ENCODE measurements at regions not wholly inside any gene's neighbourhood (a gene's known extent, or its start where the extent isn't known, plus 50 kb on each side); places are given as distances from the start of the nearest gene placed in this dataset.

DNA sequence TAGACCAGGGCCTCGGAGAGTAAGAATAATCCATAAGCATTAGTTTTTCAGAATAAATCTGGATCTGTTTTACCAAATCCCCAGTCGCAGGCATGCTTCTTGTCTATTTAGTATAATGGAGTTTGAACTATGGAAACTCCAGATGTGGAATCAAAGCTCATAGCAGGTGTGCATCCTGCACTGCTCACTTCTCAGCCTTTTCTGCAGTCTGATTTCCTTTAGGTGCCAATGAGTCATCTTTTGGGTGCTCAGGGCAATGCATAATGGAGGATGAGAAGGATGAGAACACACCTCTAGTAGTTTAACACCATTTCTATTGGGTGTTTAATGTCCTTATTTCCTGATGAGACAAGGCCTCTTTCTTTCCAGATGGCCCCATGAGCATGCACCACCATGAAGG is 961.2 kb downstream of the TMEM121 start:
- peaks cover 33% of the 10 kb centered on the region for H3K27me3 ChIP-seq (ENCODE audit: low read depth)

DNA sequence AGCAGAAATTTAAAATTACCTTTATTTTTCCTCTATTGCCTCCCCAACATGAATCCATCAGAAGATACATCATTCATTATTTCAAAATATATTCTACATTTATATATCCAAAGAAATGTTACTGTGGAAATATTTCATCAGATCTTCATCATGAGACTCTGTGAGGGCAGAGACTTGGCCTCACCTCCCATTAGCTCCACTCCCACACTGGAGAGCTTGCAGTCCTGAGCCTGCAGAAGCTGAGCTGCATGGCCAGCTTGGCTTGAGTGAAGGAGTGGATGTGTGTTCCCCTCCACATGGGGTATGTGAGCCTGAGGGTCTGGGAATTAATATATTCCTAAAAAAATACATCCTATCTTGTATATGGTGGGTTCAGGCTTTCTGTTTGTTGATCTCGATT is 961.9 kb downstream of the TMEM121 start:
- no peak for DNase-seq
- TF ChIP-seq, protein P1, sequence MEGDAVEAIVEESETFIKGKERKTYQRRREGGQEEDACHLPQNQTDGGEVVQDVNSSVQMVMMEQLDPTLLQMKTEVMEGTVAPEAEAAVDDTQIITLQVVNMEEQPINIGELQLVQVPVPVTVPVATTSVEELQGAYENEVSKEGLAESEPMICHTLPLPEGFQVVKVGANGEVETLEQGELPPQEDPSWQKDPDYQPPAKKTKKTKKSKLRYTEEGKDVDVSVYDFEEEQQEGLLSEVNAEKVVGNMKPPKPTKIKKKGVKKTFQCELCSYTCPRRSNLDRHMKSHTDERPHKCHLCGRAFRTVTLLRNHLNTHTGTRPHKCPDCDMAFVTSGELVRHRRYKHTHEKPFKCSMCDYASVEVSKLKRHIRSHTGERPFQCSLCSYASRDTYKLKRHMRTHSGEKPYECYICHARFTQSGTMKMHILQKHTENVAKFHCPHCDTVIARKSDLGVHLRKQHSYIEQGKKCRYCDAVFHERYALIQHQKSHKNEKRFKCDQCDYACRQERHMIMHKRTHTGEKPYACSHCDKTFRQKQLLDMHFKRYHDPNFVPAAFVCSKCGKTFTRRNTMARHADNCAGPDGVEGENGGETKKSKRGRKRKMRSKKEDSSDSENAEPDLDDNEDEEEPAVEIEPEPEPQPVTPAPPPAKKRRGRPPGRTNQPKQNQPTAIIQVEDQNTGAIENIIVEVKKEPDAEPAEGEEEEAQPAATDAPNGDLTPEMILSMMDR (IDR thresholded peaks at IDR 0.05; ENCODE audit: borderline replicate concordance): no peak

More for the DNA sequence above, 961.2 kb downstream of the TMEM121 start:
- Histone ChIP-seq H3K9me3 (replicated peaks) (peaks cover 4% of the 10 kb centered on the region), H3K4me3 (no peak overlapping the region), H3K4me1 (no peaks in the 10 kb centered on the region), H3K27ac (replicated peaks) (no peak overlapping the region), H3K36me3 (no peaks in the 10 kb centered on the region)
- intact Hi-C loops (cut with micrococcal nuclease): no loop called here
- TF ChIP-seq, protein P1 (IDR thresholded peaks at IDR 0.05; ENCODE audit: borderline replicate concordance): no peak
- no peak for DNase-seq

DNA sequence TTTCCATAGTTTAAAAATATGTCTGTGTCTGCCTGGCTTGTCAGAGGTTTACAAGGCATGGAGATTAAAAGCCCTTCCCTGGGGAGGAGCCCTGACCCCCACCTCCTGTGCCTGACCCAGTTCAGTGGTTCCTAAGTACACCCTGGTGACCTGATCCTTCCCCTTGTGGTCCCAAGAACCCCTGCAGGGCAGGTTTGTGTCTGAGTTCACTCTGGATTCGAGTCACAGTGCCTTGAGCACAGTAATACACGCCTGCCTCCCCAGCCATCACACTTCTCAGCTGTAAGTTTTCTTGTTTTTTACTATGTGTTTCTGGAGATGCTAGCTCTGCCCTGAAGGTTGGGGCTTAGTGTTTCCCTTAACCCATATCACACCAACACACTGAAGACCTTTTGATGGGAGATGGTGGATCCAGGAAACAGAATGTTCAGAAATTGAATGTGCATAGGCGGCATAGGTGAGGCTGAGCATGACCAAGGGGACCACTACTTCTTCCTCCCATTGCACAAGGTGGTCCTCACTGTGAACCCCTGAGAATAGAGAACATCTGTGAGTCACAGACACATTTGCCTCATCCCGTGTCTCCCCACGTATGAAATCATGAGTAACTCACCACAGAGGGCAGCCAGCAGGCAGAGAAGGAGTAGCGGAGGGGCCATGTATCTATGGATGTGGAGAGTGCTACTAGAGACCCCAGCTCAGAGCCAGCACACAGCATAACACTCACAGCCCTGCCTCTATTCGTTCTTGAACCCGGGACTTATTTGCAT is 962.9 kb downstream of the TMEM121 start:
- Histone ChIP-seq H3K27ac (replicated peaks) (no peak overlapping the region), H3K4me3 (no peak overlapping the region), H3K4me1 (no peaks in the 10 kb centered on the region), H3K9me3 (replicated peaks) (peaks cover 8% of the 10 kb centered on the region), H3K27me3 (ENCODE audit: low read depth) (peaks cover 35% of the 10 kb centered on the region), H3K36me3 (no peaks in the 10 kb centered on the region)
- TF ChIP-seq, protein P1 (IDR thresholded peaks at IDR 0.05; ENCODE audit: borderline replicate concordance): no peak
- intact Hi-C loops (cut with micrococcal nuclease): no loop called here
- DNase-seq: no peak

More for the DNA sequence above, 961.9 kb downstream of the TMEM121 start:
- H3K4me3 ChIP-seq: no peak overlapping the region
- H3K9me3 ChIP-seq (replicated peaks): peaks cover 4% of the 10 kb centered on the region
- H3K27ac ChIP-seq (replicated peaks): no peak overlapping the region
- intact Hi-C loops (cut with micrococcal nuclease): no loop called here
- H3K4me1 ChIP-seq: no peaks in the 10 kb centered on the region
- H3K36me3 ChIP-seq: no peaks in the 10 kb centered on the region
- H3K27me3 ChIP-seq (ENCODE audit: low read depth): peaks cover 35% of the 10 kb centered on the region

DNA sequence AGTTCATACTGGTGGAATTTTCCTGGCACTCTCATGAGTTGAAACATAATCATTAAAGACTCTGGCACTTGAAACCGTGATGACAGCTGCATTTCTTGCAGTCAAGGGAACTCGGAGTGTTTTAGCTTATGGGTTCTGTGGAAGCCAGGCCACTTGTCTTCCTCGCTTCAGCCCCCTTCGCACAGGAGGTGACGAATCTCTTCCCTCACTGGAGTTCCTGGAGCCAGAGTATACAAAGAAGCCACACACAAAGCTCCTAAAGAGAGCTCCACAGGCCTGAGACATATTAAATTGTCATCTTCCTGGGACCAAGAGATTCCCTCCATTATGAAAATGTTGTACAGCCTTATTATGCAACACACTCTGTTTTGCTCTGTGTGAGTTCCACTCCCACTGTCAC is 964.1 kb downstream of the TMEM121 start:
- no peaks in the 10 kb centered on the region for H3K36me3 ChIP-seq
- H3K9me3 ChIP-seq (replicated peaks): peaks cover 15% of the 10 kb centered on the region
- no peak overlapping the region for H3K4me3 ChIP-seq
- peak overlapping the region; percentile 11 for H3K27ac ChIP-seq (replicated peaks)
- TF ChIP-seq, protein P1 (IDR thresholded peaks at IDR 0.05; ENCODE audit: borderline replicate concordance): no peak
- intact Hi-C loops (cut with micrococcal nuclease): no loop called here
- no peak for DNase-seq
- peaks cover 35% of the 10 kb centered on the region for H3K27me3 ChIP-seq (ENCODE audit: low read depth)
- H3K4me1 ChIP-seq: no peaks in the 10 kb centered on the region

DNA sequence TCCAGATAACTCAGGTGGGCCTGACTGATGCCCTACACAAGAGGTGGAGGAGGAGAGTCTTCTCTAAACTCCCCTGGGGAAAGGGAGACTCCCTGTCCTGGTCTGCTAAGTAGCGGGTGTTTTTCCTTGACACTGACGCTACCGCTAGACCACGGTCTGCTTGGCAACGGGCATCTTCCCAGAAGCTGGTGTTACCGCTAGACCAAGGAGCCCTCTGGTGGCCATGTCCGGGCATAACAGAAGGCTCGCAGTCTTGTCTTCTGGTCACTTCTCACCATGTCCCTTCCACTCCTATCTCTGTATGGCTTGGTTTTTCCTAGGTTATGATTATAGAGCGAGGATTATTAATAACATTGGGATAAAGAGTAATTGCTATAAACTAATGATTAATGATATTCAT is 965.5 kb downstream of the TMEM121 start:
- Histone ChIP-seq H3K27me3 (ENCODE audit: low read depth) (peaks cover 27% of the 10 kb centered on the region), H3K9me3 (replicated peaks) (peaks cover 22% of the 10 kb centered on the region), H3K4me1 (no peaks in the 10 kb centered on the region), H3K27ac (replicated peaks) (no peak overlapping the region), H3K4me3 (no peak overlapping the region), H3K36me3 (no peaks in the 10 kb centered on the region)
- intact Hi-C loops (cut with micrococcal nuclease): no loop called here
- DNase-seq: no peak
- TF ChIP-seq, protein P1 (IDR thresholded peaks at IDR 0.05; ENCODE audit: borderline replicate concordance): no peak
